ENCODE measurements at regions not wholly inside any gene's neighbourhood (a gene's known extent, or its start where the extent isn't known, plus 50 kb on each side); places are given as distances from the start of the nearest gene placed in this dataset.

DNA sequence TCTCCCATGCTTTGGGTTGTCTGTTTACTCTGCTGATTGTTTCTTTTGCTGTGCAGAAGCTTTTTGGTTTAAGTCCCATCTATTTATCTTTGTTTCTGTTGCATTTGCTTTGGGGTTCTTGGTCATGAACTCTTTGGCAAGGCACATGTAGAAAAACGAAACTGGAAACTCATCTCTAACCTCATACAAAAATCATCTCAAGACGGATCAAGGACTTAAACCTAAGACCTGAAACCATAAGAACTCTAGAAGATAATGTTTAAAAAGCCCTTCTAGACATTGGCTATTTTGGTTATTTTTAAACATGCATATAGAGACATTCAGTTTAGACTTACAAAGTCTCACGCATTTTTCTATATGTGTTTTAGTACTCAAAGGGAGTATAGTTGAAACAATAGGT lies 1164.3 kb upstream of the GYPC start:
- H3K4me3 ChIP-seq, result no peak overlapping the region
- H3K27ac ChIP-seq, result no peak overlapping the region
- H3K36me3 ChIP-seq, result no peaks in the 10 kb centered on the region
- TF ChIP-seq, protein P1, sequence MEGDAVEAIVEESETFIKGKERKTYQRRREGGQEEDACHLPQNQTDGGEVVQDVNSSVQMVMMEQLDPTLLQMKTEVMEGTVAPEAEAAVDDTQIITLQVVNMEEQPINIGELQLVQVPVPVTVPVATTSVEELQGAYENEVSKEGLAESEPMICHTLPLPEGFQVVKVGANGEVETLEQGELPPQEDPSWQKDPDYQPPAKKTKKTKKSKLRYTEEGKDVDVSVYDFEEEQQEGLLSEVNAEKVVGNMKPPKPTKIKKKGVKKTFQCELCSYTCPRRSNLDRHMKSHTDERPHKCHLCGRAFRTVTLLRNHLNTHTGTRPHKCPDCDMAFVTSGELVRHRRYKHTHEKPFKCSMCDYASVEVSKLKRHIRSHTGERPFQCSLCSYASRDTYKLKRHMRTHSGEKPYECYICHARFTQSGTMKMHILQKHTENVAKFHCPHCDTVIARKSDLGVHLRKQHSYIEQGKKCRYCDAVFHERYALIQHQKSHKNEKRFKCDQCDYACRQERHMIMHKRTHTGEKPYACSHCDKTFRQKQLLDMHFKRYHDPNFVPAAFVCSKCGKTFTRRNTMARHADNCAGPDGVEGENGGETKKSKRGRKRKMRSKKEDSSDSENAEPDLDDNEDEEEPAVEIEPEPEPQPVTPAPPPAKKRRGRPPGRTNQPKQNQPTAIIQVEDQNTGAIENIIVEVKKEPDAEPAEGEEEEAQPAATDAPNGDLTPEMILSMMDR (IDR thresholded peaks at IDR 0.05), result no peak
- DNase-seq (no peak), ATAC-seq (no peak)
- no peaks in the 10 kb centered on the region for H3K4me1 ChIP-seq
- H3K27me3 ChIP-seq (ENCODE audit: low read depth), result no peaks in the 10 kb centered on the region
- intact Hi-C loops (cut with DNase I), result no loop called here
- no peaks in the 10 kb centered on the region for H3K9me3 ChIP-seq

DNA sequence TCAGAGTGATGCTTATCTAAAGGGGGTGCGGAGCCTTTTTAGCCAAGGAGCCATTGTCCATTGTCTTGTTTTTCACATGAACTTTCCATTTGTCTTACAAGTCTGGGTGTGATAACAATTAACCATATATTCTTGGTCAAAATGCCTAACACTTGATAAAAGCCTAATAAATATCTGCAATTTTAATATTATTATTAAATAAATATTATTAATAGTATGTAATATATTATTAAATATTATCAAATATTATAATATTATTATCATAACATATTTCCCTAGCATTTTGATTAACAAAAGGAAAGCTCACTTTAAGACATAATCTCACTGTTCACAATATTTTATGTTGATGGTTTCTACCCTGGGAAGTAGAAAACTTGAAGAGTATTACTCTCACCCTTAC lies 1143.6 kb upstream of the GYPC start:
- no peak for DNase-seq
- Histone ChIP-seq H3K9me3 (no peaks in the 10 kb centered on the region), H3K27me3 (ENCODE audit: low read depth) (no peaks in the 10 kb centered on the region), H3K36me3 (no peaks in the 10 kb centered on the region), H3K4me3 (no peak overlapping the region), H3K4me1 (no peaks in the 10 kb centered on the region), H3K27ac (no peak overlapping the region)
- no peak for ATAC-seq
- TF ChIP-seq, protein P1 (IDR thresholded peaks at IDR 0.05), result no peak
- intact Hi-C loops (cut with DNase I), result no loop called here

DNA sequence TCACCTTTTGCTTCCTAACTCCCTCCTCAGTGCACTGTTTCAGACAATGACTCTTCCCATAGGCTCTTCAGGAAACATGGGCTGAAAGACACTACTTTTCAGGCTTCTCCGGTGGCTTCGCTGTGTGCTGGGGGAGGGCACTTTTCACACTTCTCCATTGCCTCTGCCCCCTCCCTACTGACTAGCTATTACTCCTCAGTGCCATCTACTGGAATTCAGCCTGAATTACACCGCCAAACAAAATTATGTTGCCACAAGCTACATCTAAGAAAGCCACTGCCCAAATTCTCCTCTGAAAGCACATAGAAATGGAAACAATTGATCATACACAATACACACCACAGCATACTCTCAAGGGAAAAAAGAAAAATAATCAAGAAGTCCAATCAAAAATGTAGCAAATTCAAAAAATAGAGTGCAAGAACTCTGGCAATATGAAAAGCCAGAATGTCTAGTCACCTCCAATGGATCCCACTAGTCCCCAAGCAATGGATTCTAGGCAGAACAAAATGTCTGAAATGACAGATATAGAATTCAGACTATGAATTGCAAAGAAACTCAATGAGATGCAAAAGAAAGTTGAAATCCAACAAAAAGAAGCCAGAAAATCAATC lies 1139.4 kb upstream of the GYPC start:
- Histone ChIP-seq H3K36me3 (no peaks in the 10 kb centered on the region), H3K4me1 (no peaks in the 10 kb centered on the region), H3K27ac (no peak overlapping the region), H3K27me3 (ENCODE audit: low read depth) (no peaks in the 10 kb centered on the region), H3K9me3 (no peaks in the 10 kb centered on the region), H3K4me3 (no peak overlapping the region)
- intact Hi-C loops (cut with DNase I), result no loop called here
- DNase-seq (no peak), ATAC-seq (peak in 1 of 2 donors; percentile 42)
- TF ChIP-seq, protein P1 (IDR thresholded peaks at IDR 0.05), result peak; percentile 35

DNA sequence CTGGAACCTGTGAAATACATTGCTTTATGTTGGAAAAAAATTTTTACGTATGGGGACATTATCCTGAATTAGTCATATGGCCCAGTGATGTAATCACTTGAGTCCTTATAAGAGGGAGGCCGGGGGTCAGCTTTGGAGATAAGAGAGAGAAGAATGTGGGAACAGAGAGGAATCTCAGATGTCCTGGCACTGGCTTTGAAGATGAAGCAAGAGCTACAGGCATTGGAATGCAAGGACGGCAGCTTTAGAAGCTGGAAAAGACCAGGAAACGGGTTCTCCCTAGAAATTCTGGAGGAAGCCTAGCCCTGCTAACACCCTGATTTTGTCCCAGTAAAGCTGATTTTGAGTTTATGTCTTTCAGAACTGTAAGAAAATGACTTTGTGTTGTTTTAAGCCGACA lies 1129.9 kb upstream of the GYPC start:
- intact Hi-C loops (cut with DNase I), result no loop called here
- Histone ChIP-seq H3K9me3 (no peaks in the 10 kb centered on the region), H3K4me1 (no peaks in the 10 kb centered on the region), H3K27me3 (ENCODE audit: low read depth) (no peaks in the 10 kb centered on the region), H3K4me3 (no peak overlapping the region), H3K27ac (no peak overlapping the region), H3K36me3 (no peaks in the 10 kb centered on the region)
- TF ChIP-seq, protein P1 (IDR thresholded peaks at IDR 0.05), result no peak
- no peak for DNase-seq
- ATAC-seq, result no peak

DNA sequence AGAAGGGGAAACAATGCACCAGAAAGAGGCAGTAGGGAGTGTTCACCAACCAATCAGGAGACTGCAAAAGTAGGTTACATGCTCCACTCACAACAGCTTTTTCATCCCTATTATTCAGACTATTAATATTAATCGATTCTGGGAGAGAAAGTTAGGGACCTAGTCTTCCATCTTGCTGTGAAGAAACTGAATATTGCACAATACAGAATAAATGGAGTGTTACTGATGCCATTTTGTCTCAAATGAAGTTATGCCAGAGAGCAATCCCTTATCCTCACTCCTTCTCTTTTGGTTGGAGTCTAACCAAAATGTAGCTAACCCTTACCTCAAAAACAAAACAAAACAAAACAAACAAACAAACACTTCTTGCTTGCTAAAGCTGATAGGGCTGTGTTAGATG lies 1120.9 kb upstream of the GYPC start:
- Histone ChIP-seq H3K9me3 (no peaks in the 10 kb centered on the region), H3K4me3 (no peak overlapping the region), H3K4me1 (no peaks in the 10 kb centered on the region), H3K27ac (no peak overlapping the region), H3K36me3 (no peaks in the 10 kb centered on the region), H3K27me3 (ENCODE audit: low read depth) (no peaks in the 10 kb centered on the region)
- ATAC-seq (no peak), DNase-seq (no peak)
- intact Hi-C loops (cut with DNase I), result no loop called here
- TF ChIP-seq, protein P1 (IDR thresholded peaks at IDR 0.05), result no peak
